Effector memory CD4-positive, alpha-beta T cell (primary cell): ENCODE measurements at regions not wholly inside any gene's neighbourhood (a gene's known extent, or its start where the extent isn't known, plus 50 kb on each side); places are given as distances from the start of the nearest gene placed in this dataset.

ENCODE experiments used
- DNase-seq, 3 donors: peaks; one replicate each; pipeline ENCODE4 v3.0.0-alpha.2; 2020
- H3K27ac ChIP-seq: 2 replicates; pipeline ENCODE4 v1.7.0; 2013; ENCODE audit warnings: mild to moderate bottlenecking, low read length, moderate library complexity; ENCODE audit not compliant: insufficient read depth, poor library complexity, severe bottlenecking
- H3K27me3 ChIP-seq: replicated peaks from 2 replicates; pipeline ENCODE4 v1.7.0; 2013; ENCODE audit warnings: mild to moderate bottlenecking, low read length; ENCODE audit not compliant: insufficient read depth, control insufficient read depth, poor library complexity, severe bottlenecking
- H3K36me3 ChIP-seq: 2 replicates; pipeline ENCODE4 v1.7.0; 2013; ENCODE audit warnings: mild to moderate bottlenecking, low read length, moderate library complexity; ENCODE audit not compliant: control insufficient read depth, insufficient read depth
- H3K4me1 ChIP-seq: 2 replicates; pipeline ENCODE4 v1.7.0; 2013; ENCODE audit warnings: low read length, mild to moderate bottlenecking; ENCODE audit not compliant: control insufficient read depth, insufficient read depth, poor library complexity, severe bottlenecking
- H3K4me3 ChIP-seq: 2 replicates; pipeline ENCODE4 v1.7.0; 2013; ENCODE audit warnings: low read length, low read depth, mild to moderate bottlenecking; ENCODE audit not compliant: insufficient read depth, poor library complexity, severe bottlenecking
- H3K9me3 ChIP-seq: 2 replicates; pipeline ENCODE4 v1.7.0; 2013; ENCODE audit warnings: mild to moderate bottlenecking, low read length, moderate library complexity; ENCODE audit not compliant: control insufficient read depth

DNA sequence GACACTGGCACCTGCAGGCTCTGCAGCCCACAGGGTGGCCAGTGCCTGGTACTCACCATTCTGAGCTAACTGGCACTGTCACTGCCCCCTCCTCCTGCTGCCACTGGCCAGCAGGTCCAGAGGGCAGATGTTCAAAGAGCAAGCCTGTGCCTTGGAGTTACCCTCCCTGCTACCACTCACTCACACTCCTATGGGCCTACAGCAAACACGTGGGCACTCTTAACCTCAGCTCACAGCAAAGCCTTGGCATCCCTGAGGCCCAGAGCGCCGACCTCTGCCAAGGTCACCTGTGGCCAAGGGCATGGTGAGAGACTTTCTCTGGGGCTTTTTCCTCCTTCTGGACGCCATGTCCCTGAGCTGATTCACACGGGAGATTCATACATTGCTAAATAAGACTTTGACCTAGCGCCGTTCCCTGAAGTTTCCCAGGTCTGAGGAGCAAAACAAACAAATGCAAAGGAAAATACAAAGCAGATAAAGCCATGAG, 270.0 kb upstream of the PPP2R2D start:
- H3K4me1 ChIP-seq, result no peaks in the 10 kb centered on the region
- no peak overlapping the region for H3K27ac ChIP-seq
- DNase-seq, result no peak
- H3K9me3 ChIP-seq, result no peaks in the 10 kb centered on the region
- no peaks in the 10 kb centered on the region for H3K27me3 ChIP-seq
- no peak overlapping the region for H3K4me3 ChIP-seq
- no peaks in the 10 kb centered on the region for H3K36me3 ChIP-seq

- no peak overlapping the region for H3K4me3 ChIP-seq
- H3K4me1 ChIP-seq, result no peaks in the 10 kb centered on the region
- no peak overlapping the region for H3K27ac ChIP-seq
- H3K27me3 ChIP-seq, result no peaks in the 10 kb centered on the region
- no peaks in the 10 kb centered on the region for H3K36me3 ChIP-seq
- DNase-seq, result no peak
- no peaks in the 10 kb centered on the region for H3K9me3 ChIP-seq
These were observed 269.2 kb upstream of the PPP2R2D start for GRCh38 chr10:131631619-131632018.

DNA sequence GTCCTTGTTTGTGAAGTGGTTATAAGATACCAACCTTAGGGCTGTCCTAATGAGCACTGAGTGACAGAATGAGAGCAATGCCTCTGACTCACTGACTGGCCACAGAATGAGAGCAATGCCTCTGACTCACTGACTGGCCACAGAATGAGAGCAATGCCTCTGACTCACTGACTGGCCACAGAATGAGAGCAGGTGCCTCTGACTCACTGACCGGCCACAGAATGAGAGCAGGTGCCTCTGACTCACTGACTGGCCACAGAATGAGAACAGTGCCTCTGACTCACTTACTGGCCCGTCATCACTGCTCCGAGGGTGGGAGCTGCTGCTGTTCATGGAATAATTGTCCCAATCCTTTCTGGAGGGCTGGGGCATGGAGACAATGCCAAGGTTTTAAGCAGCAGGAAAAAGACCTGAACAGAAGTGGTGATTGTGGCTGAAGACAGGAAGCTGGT, 265.2 kb upstream of the PPP2R2D start:
- no peak for DNase-seq
- Histone ChIP-seq H3K27me3 (no peaks in the 10 kb centered on the region), H3K4me3 (no peak overlapping the region), H3K9me3 (peaks cover 7% of the 10 kb centered on the region), H3K4me1 (no peaks in the 10 kb centered on the region), H3K27ac (no peak overlapping the region), H3K36me3 (no peaks in the 10 kb centered on the region)

DNA sequence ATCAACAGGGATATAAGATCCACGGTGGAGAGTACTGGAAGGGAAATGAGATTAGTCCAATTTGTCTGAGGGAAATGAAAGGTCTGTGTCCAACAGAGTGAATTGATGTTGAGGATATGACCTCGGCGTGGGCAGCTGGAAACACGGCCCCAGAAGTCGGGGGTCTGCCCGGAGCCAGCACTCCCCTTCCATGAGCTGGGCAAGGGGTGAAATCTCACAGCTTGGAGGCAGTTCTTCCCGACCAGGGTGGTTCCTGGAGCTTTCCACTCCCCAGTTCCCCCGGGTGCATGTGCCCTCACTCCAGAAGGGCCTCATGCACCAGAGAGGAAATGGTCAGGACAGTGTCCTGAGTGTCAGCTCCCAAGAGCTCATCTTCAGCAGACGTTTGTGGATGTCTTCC, 264.7 kb upstream of the PPP2R2D start:
- Histone ChIP-seq H3K36me3 (no peaks in the 10 kb centered on the region), H3K4me1 (no peaks in the 10 kb centered on the region), H3K27ac (no peak overlapping the region), H3K27me3 (no peaks in the 10 kb centered on the region), H3K4me3 (no peak overlapping the region), H3K9me3 (peaks cover 7% of the 10 kb centered on the region)
- DNase-seq, result no peak

DNA sequence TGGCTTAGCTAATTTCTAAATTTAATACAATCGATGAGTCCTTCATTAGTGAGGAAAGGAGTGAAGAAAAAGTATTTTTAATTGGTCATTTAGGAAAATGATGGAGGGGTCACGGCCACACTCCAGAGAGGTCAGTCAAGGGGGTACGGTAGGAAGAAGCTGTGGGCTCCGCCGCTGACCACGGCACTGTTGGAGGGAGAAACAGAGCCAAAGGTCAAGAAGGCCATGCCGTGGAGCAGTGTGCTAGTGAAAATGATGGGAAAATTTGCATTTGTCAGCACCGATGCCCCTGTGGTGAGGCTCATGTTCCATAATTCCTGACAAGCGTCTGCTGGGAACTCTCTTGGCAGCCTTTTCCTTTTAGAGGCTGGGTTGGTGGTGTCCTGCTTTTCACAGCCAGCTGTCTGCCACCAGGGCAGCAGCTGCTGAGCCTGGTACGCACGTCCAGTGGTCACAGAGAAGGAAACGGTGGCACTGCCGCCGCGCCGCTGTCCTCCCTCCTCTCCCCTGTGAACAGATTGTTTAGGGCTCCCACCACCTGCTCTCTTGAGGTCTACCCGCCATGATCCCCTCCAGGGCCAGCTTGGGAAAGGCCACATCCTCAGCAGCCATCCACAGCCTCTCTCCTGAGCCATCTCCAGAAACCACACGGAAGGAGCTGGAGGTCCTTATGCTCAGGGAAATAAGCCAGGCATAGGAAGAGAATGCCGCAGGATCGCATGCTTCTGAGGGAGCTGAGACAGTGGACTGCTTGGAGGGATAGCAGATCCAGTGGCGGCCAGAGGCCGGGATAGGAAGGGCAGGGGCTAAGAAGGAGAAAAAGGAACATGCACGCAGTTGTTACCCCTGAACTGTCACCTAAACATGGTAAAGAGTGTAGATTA, 263.7 kb upstream of the PPP2R2D start:
- H3K4me1 ChIP-seq, result no peaks in the 10 kb centered on the region
- no peaks in the 10 kb centered on the region for H3K36me3 ChIP-seq
- no peak for DNase-seq
- H3K27me3 ChIP-seq, result no peaks in the 10 kb centered on the region
- H3K4me3 ChIP-seq, result no peak overlapping the region
- H3K27ac ChIP-seq, result no peak overlapping the region
- peaks cover 7% of the 10 kb centered on the region for H3K9me3 ChIP-seq

DNA sequence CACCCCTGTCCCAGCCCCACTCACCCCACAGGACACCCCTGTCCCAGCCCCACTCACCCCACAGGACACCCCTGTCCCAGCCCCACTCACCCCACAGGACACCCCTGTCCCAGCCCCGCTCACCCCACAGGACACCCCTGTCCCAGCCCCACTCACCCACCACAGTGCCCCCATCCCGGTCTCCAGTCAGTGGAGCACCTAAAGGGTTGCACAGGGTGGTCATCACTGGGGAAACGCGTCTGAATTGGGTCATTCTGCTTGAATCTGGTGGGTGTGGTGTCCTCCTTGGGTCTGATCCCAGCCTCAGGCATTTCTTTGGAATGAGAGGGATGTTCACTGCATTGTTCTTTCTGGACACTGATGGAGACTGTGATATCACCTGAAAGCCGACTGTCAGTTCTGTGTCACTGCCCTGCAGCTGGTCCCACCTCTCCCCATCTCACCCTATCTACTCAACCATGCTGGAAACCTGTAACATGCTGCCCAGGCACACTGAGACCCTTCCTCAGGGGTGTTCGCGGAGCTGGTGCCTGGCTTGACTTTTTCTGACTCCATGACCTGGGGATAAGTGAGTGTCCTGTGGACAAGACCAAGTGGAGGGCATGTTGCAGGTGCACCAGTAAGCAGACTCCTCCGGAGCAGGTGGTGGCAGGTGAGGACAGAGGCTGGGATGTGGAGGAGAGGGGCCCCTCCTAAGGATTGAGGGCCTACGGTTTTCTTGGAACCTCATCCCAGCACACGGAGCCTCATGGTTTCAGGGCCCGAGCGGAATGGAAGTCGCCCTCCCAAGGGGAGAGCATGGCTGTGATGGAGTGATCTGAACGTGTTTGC, 262.5 kb upstream of the PPP2R2D start:
- Histone ChIP-seq H3K4me1 (no peaks in the 10 kb centered on the region), H3K27me3 (no peaks in the 10 kb centered on the region), H3K27ac (no peak overlapping the region), H3K4me3 (no peak overlapping the region), H3K9me3 (peaks cover 7% of the 10 kb centered on the region), H3K36me3 (no peaks in the 10 kb centered on the region)
- no peak for DNase-seq

- Histone ChIP-seq H3K27me3 (no peaks in the 10 kb centered on the region), H3K9me3 (peaks cover 7% of the 10 kb centered on the region), H3K4me1 (no peaks in the 10 kb centered on the region), H3K36me3 (no peaks in the 10 kb centered on the region), H3K4me3 (no peak overlapping the region), H3K27ac (no peak overlapping the region)
- no peak for DNase-seq
These were observed 261.9 kb upstream of the PPP2R2D start for GRCh38 chr10:131638880-131639278.

DNA sequence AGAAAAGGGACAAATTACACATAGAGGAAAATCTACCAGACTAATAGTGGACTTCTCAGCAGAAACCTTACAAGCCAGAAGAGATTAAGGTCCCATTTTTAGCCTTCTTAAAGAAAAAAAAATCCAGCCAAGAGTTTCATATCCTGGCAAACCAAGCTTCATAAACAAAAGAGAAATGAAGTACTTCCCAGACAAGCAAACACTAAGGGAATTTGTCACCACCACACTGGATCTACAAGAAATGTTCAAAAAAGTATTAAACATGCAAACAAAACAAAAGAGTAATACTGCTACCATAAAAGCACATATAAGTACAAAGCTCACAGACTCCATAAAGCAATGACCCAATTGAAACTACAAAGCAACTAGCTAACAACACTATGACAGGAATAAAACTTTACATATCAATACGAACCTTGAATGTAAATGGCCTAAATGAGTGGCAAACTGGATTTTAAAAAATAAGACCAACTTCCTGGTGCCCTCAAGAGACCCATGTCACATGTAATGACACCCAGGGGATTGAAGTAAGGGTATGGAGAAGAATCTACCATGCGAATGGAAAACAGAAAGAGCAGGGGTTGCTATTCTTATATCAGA, 260.7 kb upstream of the PPP2R2D start:
- H3K36me3 ChIP-seq, result no peaks in the 10 kb centered on the region
- DNase-seq, result no peak
- no peaks in the 10 kb centered on the region for H3K4me1 ChIP-seq
- peaks cover 7% of the 10 kb centered on the region for H3K9me3 ChIP-seq
- H3K4me3 ChIP-seq, result no peak overlapping the region
- H3K27me3 ChIP-seq, result no peaks in the 10 kb centered on the region
- no peak overlapping the region for H3K27ac ChIP-seq

DNA sequence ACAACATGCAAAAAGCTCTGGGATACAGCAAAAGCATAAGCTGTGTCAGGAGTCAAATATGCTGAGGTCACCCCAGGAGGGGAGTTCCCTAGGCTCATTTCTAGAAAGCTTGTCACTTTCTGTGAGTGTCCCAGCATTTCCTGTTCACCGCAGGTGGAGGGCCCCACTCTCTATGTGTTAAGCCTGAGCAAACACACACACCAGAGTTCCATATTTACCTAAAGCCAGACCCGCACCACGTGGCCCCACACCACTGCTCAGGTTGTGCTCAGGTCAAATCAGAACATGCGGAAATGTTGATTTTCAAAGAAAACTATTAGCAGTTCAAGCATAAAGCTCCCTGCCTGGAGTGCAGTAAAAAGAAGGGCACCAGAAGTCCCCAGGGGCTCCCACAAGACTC, 259.6 kb upstream of the PPP2R2D start:
- no peaks in the 10 kb centered on the region for H3K36me3 ChIP-seq
- H3K4me3 ChIP-seq, result no peak overlapping the region
- DNase-seq, result no peak
- H3K27me3 ChIP-seq, result no peaks in the 10 kb centered on the region
- peaks cover 7% of the 10 kb centered on the region for H3K9me3 ChIP-seq
- H3K27ac ChIP-seq, result no peak overlapping the region
- no peaks in the 10 kb centered on the region for H3K4me1 ChIP-seq
